ENCODE measurements at regions not wholly inside any gene's neighbourhood (a gene's known extent, or its start where the extent isn't known, plus 50 kb on each side); places are given as distances from the start of the nearest gene placed in this dataset.

DNA sequence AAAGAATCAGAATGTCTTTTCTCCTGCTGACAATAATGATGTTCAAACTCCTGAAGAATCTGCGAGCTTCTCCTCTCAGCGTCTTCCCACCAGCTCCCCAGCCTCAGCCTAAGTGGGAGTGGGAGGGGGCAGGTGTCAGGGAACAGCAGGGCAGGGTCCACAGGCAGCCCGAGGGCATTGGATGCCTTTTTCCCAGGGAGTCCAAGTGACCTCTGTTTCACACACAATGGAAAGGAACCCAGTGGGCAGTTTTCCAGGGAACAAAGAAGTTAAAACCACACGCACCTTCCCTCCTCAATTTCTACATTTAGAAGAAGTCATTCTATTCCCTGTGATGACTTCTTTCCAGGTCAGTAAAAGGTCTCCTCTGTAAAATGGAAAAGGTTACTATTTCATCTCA, 278.5 kb downstream of the PARM1 start:
- TF ChIP-seq POLR2A (IDR thresholded peaks at IDR 0.05) (no peak), POLR2AphosphoS5 (IDR thresholded peaks at IDR 0.05) (no peak)
